ENCODE measurements at regions not wholly inside any gene's neighbourhood (a gene's known extent, or its start where the extent isn't known, plus 50 kb on each side); places are given as distances from the start of the nearest gene placed in this dataset.

- 37% methylated on average over 2 of the region's 2 CpGs for WGBS
- intact Hi-C loops (cut with DNase I), result no loop called here
- no peaks in the 10 kb centered on the region for H3K36me3 ChIP-seq
Measured at GRCh38 chr11:109512680-109513079, 90.7 kb downstream of the C11orf87 start.

DNA sequence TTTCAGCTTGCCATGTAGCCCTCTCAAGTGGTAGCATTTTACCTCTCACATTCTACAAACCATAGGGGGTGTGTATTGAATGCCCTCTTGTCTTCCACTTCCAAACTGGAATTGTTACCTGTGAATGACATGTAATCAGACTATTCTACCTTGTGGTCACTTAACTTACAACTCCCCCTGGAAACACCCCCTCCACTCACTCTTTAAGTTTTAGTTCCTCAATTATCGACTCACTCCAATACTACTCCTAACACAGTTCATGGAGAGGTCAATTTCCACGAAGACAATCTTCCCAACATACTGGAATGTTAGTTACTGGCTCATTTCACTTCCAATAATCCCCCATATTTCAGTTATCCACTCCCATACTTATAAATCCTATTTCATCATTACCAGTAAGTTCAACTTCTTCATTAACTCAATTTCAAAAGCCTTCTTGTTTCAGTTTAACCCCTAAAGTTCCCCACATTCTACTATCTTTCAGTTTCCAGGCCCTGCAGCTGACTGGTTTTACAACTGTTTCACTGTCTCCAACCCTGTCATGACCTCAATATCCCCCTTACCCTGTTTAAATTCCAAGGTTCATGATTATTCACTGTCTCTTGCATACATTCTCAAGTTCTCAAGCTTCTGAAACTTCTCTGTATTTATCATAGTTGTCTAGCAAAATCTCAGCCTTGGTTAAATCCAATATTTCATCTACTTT, 92.5 kb downstream of the C11orf87 start:
- TF ChIP-seq EP300 (IDR thresholded peaks at IDR 0.05), result no peak
- TF ChIP-seq POLR2AphosphoS5 (IDR thresholded peaks at IDR 0.05), result no peak
- no peak for TF ChIP-seq POLR2A (IDR thresholded peaks at IDR 0.05; ENCODE audit: low read depth)
- TF ChIP-seq, protein P1, sequence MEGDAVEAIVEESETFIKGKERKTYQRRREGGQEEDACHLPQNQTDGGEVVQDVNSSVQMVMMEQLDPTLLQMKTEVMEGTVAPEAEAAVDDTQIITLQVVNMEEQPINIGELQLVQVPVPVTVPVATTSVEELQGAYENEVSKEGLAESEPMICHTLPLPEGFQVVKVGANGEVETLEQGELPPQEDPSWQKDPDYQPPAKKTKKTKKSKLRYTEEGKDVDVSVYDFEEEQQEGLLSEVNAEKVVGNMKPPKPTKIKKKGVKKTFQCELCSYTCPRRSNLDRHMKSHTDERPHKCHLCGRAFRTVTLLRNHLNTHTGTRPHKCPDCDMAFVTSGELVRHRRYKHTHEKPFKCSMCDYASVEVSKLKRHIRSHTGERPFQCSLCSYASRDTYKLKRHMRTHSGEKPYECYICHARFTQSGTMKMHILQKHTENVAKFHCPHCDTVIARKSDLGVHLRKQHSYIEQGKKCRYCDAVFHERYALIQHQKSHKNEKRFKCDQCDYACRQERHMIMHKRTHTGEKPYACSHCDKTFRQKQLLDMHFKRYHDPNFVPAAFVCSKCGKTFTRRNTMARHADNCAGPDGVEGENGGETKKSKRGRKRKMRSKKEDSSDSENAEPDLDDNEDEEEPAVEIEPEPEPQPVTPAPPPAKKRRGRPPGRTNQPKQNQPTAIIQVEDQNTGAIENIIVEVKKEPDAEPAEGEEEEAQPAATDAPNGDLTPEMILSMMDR (IDR thresholded peaks at IDR 0.05), result no peak
- WGBS, result 50% methylated on average over 2 of the region's 2 CpGs
- H3K27ac ChIP-seq (replicated peaks in 1 of 4), result no peak overlapping the region
- H3K4me1 ChIP-seq, result peaks cover 0 to 12% (median 8%) of the 10 kb centered on the region in 4 donors
- H3K27me3 ChIP-seq, result no peaks in the 10 kb centered on the region
- no peak overlapping the region for H3K4me3 ChIP-seq
- H3K36me3 ChIP-seq, result no peaks in the 10 kb centered on the region
- no peak for DNase-seq (ENCODE audit: extremely low spot score)
- intact Hi-C loops (cut with DNase I), result no loop called here
- H3K9me3 ChIP-seq, result no peaks in the 10 kb centered on the region

More at GRCh38 chr11:109512680-109513079, 90.7 kb downstream of the C11orf87 start:
- TF ChIP-seq EP300 (IDR thresholded peaks at IDR 0.05) (no peak), POLR2AphosphoS5 (IDR thresholded peaks at IDR 0.05) (no peak), POLR2A (IDR thresholded peaks at IDR 0.05; ENCODE audit: low read depth) (no peak)
- TF ChIP-seq, protein P1 (IDR thresholded peaks at IDR 0.05), result no peak
- Histone ChIP-seq H3K27me3 (no peaks in the 10 kb centered on the region), H3K9me3 (no peaks in the 10 kb centered on the region), H3K4me3 (no peak overlapping the region), H3K4me1 (peaks cover 0 to 12% (median 8%) of the 10 kb centered on the region in 4 donors), H3K27ac (replicated peaks in 1 of 4) (no peak overlapping the region)
- no peak for DNase-seq (ENCODE audit: extremely low spot score)

GRCh38 chr11:109519253-109519652, 97.3 kb downstream of the C11orf87 start:
- WGBS, result 81% methylated on average over 2 of the region's 2 CpGs
- intact Hi-C loops (cut with DNase I), result no loop called here

DNA sequence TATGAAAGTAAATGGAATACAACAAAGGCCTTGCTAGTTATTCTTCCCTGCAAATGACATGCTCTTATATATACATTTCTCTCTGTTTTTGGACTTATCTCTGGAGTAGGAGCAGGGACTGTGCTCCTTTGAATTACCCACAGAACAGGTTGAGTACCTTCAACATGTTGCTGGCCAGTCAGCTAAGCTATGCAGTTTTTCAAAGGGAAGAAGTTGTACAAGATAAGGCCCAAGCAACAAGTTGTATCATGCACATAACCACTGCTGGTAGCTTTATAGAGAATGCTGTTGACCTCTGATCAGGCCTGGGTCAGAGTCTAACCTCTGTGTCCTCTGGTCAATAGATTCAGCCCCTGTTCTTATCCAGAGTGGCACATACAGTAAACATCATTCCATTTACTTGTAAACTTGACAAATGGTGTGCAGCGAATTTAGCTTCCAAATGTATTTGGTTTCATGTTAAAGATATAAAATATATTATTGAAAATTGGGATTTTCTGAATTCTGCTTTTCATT, 99.6 kb downstream of the C11orf87 start:
- no peak overlapping the region for H3K27ac ChIP-seq (replicated peaks in 1 of 4)
- 59% methylated on average over 1 of the region's 1 CpG for WGBS
- H3K4me3 ChIP-seq, result no peak overlapping the region
- no peaks in the 10 kb centered on the region for H3K9me3 ChIP-seq
- no peaks in the 10 kb centered on the region for H3K36me3 ChIP-seq
- no peak for TF ChIP-seq POLR2A (IDR thresholded peaks at IDR 0.05; ENCODE audit: low read depth)
- TF ChIP-seq, protein P1 (IDR thresholded peaks at IDR 0.05), result no peak
- H3K27me3 ChIP-seq, result no peaks in the 10 kb centered on the region
- intact Hi-C loops (cut with DNase I), result no loop called here
- H3K4me1 ChIP-seq, result no peaks in the 10 kb centered on the region
- DNase-seq (ENCODE audit: extremely low spot score), result no peak

More at GRCh38 chr11:109519253-109519652, 97.3 kb downstream of the C11orf87 start:
- DNase-seq (ENCODE audit: extremely low spot score), result no peak
- Histone ChIP-seq H3K27ac (replicated peaks in 1 of 4) (no peak overlapping the region), H3K36me3 (no peaks in the 10 kb centered on the region), H3K9me3 (no peaks in the 10 kb centered on the region), H3K27me3 (no peaks in the 10 kb centered on the region), H3K4me1 (no peaks in the 10 kb centered on the region), H3K4me3 (no peak overlapping the region)
- TF ChIP-seq EP300 (IDR thresholded peaks at IDR 0.05) (no peak), POLR2A (IDR thresholded peaks at IDR 0.05; ENCODE audit: low read depth) (no peak), POLR2AphosphoS5 (IDR thresholded peaks at IDR 0.05) (no peak)
- TF ChIP-seq, protein P1 (IDR thresholded peaks at IDR 0.05), result no peak

Data from esophagus muscularis mucosa (tissue), 4 donors.